ENCODE measurements at regions not wholly inside any gene's neighbourhood (a gene's known extent, or its start where the extent isn't known, plus 50 kb on each side); places are given as distances from the start of the nearest gene placed in this dataset.

DNA sequence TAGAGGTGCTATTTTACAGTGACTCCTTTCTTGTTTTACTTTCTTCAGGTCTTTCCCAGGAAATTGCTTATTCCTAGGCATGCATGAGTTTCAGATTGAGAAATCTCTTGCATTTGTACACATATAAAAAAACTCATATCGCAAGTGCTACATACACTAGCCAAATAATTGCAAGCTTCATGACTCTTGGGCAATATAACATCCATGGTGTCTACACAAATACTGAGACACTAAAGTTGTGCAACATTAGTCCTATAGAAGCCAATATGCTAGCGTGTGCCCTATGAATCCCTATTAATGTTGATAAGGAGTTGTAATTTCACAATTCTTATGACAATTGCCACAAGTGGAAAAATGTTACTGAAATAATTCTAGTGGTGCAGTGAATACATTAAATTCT is 591.0 kb downstream of the ADGRL2 start:
- ATAC-seq (no peak), DNase-seq (no peak)
- H3K27me3 ChIP-seq, result no peaks in the 10 kb centered on the region
- in situ Hi-C loops (cut with MboI; ENCODE audit: low sequenced_read_pairs in 4 of 4), result no loop called here
- H3K4me3 ChIP-seq, result no peak overlapping the region
- no peaks in the 10 kb centered on the region for H3K9me3 ChIP-seq
- H3K36me3 ChIP-seq, result no peaks in the 10 kb centered on the region
- intact Hi-C loops (cut with DNase I; ENCODE audit: low total_unique reads), result no loop called here
- H3K4me1 ChIP-seq, result no peaks in the 10 kb centered on the region
- TF ChIP-seq, protein P1, sequence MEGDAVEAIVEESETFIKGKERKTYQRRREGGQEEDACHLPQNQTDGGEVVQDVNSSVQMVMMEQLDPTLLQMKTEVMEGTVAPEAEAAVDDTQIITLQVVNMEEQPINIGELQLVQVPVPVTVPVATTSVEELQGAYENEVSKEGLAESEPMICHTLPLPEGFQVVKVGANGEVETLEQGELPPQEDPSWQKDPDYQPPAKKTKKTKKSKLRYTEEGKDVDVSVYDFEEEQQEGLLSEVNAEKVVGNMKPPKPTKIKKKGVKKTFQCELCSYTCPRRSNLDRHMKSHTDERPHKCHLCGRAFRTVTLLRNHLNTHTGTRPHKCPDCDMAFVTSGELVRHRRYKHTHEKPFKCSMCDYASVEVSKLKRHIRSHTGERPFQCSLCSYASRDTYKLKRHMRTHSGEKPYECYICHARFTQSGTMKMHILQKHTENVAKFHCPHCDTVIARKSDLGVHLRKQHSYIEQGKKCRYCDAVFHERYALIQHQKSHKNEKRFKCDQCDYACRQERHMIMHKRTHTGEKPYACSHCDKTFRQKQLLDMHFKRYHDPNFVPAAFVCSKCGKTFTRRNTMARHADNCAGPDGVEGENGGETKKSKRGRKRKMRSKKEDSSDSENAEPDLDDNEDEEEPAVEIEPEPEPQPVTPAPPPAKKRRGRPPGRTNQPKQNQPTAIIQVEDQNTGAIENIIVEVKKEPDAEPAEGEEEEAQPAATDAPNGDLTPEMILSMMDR (IDR thresholded peaks at IDR 0.05 in 4 of 5, conservative IDR thresholded peaks at IDR 0.05 in 1 of 5), result no peak
- TF ChIP-seq POLR2A (IDR thresholded peaks at IDR 0.05), result no peak
- H3K27ac ChIP-seq, result no peak overlapping the region

DNA sequence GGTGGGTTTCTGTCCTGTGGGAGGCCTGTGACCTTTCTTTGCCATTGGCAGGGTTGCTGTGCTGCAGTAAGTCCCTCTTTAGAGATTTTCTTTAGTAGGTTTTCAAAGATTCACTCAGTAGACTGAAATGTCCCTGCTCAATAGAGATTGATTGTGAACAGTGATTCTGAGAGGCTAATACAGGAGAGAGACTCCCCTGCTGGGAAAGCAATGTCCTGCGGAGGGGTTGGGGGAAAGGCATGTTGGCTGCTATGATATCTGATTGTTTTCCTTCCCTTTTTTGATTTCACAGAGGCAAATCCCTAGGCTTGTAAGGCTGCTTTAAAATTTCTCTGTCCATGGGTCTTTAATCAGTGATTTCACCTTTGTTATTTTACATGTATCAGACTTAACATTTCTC is 589.9 kb downstream of the ADGRL2 start:
- DNase-seq, result no peak
- Histone ChIP-seq H3K36me3 (no peaks in the 10 kb centered on the region), H3K4me1 (no peaks in the 10 kb centered on the region), H3K27ac (no peak overlapping the region), H3K4me3 (no peak overlapping the region), H3K27me3 (no peaks in the 10 kb centered on the region), H3K9me3 (no peaks in the 10 kb centered on the region)
- intact Hi-C loops (cut with DNase I; ENCODE audit: low total_unique reads) (no loop called here), in situ Hi-C loops (cut with MboI; ENCODE audit: low sequenced_read_pairs in 4 of 4) (no loop called here)
- no peak for ATAC-seq
- TF ChIP-seq, protein P1 (IDR thresholded peaks at IDR 0.05 in 4 of 5, conservative IDR thresholded peaks at IDR 0.05 in 1 of 5), result no peak
- no peak for TF ChIP-seq POLR2A (IDR thresholded peaks at IDR 0.05)

DNA sequence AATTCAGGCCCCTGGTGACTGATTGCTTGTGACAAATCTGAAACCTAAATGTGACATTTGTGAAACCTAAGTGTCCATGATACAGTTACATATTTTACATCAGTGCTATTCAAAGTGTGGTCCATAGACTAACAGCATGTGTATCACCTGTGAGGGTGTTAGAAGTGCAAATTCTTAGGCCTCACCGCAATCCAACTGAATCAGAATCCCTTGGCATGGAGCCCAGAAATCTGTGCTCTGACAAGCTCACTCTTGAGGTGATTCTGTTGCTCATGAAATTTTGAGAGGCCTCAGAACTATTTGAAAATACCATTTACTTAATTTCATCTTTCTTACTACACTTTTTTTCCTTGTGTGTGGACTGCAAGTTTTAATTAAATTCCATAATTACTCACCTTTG is 587.9 kb downstream of the ADGRL2 start:
- in situ Hi-C loops (cut with MboI; ENCODE audit: low sequenced_read_pairs in 4 of 4), result no loop called here
- Histone ChIP-seq H3K27me3 (no peaks in the 10 kb centered on the region), H3K9me3 (no peaks in the 10 kb centered on the region), H3K27ac (no peak overlapping the region), H3K36me3 (no peaks in the 10 kb centered on the region), H3K4me1 (no peaks in the 10 kb centered on the region), H3K4me3 (no peak overlapping the region)
- ATAC-seq (no peak), DNase-seq (no peak)
- intact Hi-C loops (cut with DNase I; ENCODE audit: low total_unique reads), result no loop called here
- TF ChIP-seq, protein P1 (IDR thresholded peaks at IDR 0.05 in 4 of 5, conservative IDR thresholded peaks at IDR 0.05 in 1 of 5), result no peak
- TF ChIP-seq POLR2A (IDR thresholded peaks at IDR 0.05), result no peak

DNA sequence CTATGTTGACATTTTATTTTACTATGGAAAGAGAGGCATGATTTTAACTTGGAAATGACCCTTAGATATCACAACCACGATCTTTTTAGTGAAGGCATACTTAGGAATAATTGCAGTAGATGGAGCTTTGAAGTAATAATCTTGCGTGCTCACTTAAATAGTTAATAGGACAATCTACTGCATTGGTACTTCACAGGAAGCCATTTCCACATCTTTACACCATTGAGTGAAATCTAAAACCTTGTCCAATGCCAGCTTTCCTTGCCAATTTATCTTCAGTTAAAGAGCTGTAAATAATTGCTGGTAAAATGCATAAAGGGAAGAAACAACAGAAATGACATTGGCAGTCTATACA is 586.3 kb downstream of the ADGRL2 start:
- no peaks in the 10 kb centered on the region for H3K4me1 ChIP-seq
- H3K36me3 ChIP-seq, result no peaks in the 10 kb centered on the region
- no peak overlapping the region for H3K4me3 ChIP-seq
- no peaks in the 10 kb centered on the region for H3K9me3 ChIP-seq
- DNase-seq, result no peak
- no peak for ATAC-seq
- no peak overlapping the region for H3K27ac ChIP-seq
- TF ChIP-seq, protein P1 (IDR thresholded peaks at IDR 0.05 in 4 of 5, conservative IDR thresholded peaks at IDR 0.05 in 1 of 5), result no peak
- TF ChIP-seq POLR2A (IDR thresholded peaks at IDR 0.05), result no peak
- in situ Hi-C loops (cut with MboI; ENCODE audit: low sequenced_read_pairs in 4 of 4) (no loop called here), intact Hi-C loops (cut with DNase I; ENCODE audit: low total_unique reads) (no loop called here)
- H3K27me3 ChIP-seq, result no peaks in the 10 kb centered on the region

DNA sequence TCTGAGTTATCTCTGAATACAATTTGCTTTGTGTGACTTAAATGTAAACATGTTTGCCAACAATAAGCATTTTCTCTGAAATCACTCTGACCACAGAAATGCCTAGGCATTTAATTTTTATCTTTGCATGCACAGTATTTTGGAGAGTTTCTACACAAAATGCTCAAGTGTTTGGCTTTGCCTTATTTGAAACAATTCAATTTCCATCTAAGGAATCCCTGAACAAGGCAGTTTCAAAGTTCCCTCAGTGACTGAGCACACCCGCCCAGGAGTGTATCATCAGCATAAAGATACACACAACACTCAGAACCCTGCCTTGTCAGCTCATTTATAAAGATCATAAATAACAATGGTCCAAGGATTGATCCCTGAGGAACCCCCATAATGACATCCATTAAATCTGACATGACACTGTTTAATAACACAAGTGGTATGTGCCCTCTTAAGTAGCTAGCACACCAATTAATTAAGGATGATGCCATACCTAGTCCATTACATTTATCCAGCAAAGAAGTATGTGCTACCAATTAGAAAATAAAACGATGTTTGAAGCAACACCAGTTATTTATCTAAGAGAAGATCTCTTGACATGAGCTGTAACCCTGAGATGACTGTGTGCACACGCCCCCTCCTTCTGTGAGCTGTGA is 585.8 kb downstream of the ADGRL2 start:
- intact Hi-C loops (cut with DNase I; ENCODE audit: low total_unique reads) (no loop called here), in situ Hi-C loops (cut with MboI; ENCODE audit: low sequenced_read_pairs in 4 of 4) (no loop called here)
- Histone ChIP-seq H3K9me3 (no peaks in the 10 kb centered on the region), H3K4me3 (no peak overlapping the region), H3K4me1 (no peaks in the 10 kb centered on the region), H3K27ac (no peak overlapping the region), H3K27me3 (no peaks in the 10 kb centered on the region), H3K36me3 (no peaks in the 10 kb centered on the region)
- ATAC-seq (no peak), DNase-seq (no peak)
- TF ChIP-seq, protein P1 (IDR thresholded peaks at IDR 0.05 in 4 of 5, conservative IDR thresholded peaks at IDR 0.05 in 1 of 5), result no peak
- no peak for TF ChIP-seq POLR2A (IDR thresholded peaks at IDR 0.05)

Data from gastrocnemius medialis (tissue), 4 donors.